ENCODE measurements at regions not wholly inside any gene's neighbourhood (a gene's known extent, or its start where the extent isn't known, plus 50 kb on each side); places are given as distances from the start of the nearest gene placed in this dataset.

DNA sequence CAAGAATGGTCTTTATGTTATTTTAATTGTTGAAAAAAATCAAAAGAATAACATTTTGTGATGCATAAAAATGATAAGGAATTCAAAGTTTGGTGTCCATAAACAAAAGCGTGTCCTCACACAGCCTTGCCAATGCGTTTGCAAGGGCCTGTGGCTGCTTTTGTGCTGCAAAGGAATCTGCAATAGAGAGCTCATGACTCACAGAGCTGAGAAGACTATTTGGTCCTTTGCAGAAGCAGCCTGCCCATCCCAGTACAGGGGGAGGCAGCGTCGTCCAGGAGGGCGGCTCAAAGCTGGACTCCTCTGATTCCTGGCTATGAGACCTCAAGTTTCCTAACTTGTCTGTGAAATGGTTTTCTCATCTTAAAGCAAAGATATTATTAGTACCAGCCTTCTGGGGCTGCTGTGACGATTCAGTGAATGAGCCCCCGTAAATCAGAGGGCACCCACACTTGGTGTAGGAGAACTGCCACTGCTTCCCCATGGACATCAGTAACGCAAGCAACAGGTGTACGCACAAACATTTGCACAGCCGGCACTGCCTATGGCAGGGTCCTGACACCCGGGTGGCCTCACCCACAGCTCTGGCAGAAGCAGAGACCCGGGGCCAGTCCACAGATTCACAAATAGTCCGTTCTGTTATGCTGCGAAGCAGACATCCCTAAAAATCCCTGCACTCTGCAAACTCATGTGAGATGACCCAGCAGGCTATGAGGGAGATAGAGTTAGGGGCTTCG is 70.6 kb upstream of the ASAP2 start:
- Histone ChIP-seq H3K27me3 (ENCODE audit: insufficient read depth, low read length) (peaks cover 6% of the 10 kb centered on the region), H3K9me3 (ENCODE audit: insufficient read depth, low read depth, low read length) (peaks cover 5% of the 10 kb centered on the region; the same call in 1 of the 2 replicates), H3K9ac (ENCODE audit: low read depth, low read length) (no peak overlapping the region), H3K4me1 (ENCODE audit: insufficient read depth, low read length) (peaks cover 8% of the 10 kb centered on the region), H3K4me3 (ENCODE audit: low read length) (no peak overlapping the region), H3K36me3 (ENCODE audit: insufficient read depth, low read length) (no peaks in the 10 kb centered on the region), H3K27ac (ENCODE audit: low read depth, low read length) (no peak overlapping the region)
- 87% methylated on average over 15 of the region's 15 CpGs for WGBS

DNA sequence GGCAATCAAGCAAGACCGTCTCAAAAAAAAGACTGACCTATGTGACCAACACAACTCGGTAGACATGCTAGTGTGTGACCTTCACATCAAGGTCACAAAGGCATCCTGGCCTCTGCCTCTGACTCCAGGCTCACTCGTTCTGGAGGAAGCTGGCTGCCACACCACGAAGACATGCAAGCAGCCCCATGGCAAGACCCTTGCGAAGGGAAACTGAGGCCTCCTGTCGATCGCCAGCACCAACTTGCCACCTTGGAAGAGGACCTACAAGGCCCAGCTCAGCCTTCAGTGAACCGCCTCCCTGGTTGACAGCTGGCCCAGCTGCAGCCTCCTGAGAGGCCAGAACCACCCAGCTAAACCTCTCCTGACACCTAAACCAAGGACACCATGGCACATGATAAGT is 79.3 kb upstream of the ASAP2 start:
- H3K9me3 ChIP-seq (ENCODE audit: insufficient read depth, low read depth, low read length): peaks cover 4% of the 10 kb centered on the region; the same call in 1 of the 2 replicates
- H3K9ac ChIP-seq (ENCODE audit: low read depth, low read length): no peak overlapping the region
- H3K36me3 ChIP-seq (ENCODE audit: insufficient read depth, low read length): no peaks in the 10 kb centered on the region
- no peaks in the 10 kb centered on the region for H3K4me1 ChIP-seq (ENCODE audit: insufficient read depth, low read length)
- 91% methylated on average over 8 of the region's 8 CpGs for WGBS
- no peak overlapping the region for H3K27ac ChIP-seq (ENCODE audit: low read depth, low read length)
- H3K27me3 ChIP-seq (ENCODE audit: insufficient read depth, low read length): no peaks in the 10 kb centered on the region
- no peak overlapping the region for H3K4me3 ChIP-seq (ENCODE audit: low read length)

DNA sequence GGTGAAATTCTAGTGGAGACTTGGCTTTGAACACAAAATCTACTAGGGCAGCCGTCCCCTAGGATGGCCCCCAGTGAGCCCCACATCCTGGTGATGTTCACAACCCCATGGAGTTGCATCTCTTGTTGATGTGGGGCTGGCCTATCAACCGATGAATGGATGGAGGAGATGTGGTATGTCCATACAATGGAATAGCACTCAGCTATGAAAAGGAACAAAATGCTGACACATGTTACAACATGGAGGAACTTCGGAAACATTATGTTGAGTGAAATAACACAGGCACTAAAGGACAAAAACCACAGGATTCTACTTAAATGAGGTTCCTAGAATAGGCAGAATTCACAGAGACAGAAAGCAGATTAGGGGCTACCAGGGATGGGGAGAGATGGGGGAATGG is 80.1 kb upstream of the ASAP2 start:
- no peaks in the 10 kb centered on the region for H3K4me1 ChIP-seq (ENCODE audit: insufficient read depth, low read length)
- no peak overlapping the region for H3K9ac ChIP-seq (ENCODE audit: low read depth, low read length)
- no peak overlapping the region for H3K4me3 ChIP-seq (ENCODE audit: low read length)
- H3K36me3 ChIP-seq (ENCODE audit: insufficient read depth, low read length): no peaks in the 10 kb centered on the region
- no peaks in the 10 kb centered on the region for H3K27me3 ChIP-seq (ENCODE audit: insufficient read depth, low read length)
- H3K27ac ChIP-seq (ENCODE audit: low read depth, low read length): no peak overlapping the region
- 93% methylated on average over 3 of the region's 3 CpGs for WGBS
- peaks cover 4% of the 10 kb centered on the region; the same call in 1 of the 2 replicates for H3K9me3 ChIP-seq (ENCODE audit: insufficient read depth, low read depth, low read length)

DNA sequence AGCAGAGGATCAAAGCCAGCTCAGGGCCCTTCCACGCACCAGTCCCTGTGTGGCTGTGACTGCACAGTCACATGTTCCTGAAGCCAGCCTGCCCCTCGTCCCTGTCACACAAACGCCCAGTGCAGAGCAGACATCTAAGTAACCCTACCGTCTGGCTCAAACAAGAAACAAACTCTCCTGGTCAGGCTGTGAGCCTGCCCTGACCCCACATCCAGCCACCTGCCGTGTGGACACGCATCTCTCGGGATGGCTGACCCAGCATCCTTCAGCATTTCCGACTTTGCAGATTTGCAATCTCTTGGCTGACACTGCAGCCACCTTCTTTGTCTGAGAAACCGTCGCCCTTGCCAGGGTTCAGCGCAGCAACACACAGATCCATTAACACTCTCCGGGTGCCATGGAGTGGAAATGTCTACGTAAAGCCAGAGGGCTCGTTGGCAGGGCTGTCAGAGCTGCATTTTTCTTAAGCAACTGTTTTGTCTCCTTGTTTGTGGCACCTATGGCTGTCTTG is 82.3 kb upstream of the ASAP2 start:
- H3K9me3 ChIP-seq (ENCODE audit: insufficient read depth, low read depth, low read length): peaks cover 4% of the 10 kb centered on the region; the same call in 1 of the 2 replicates
- no peak overlapping the region for H3K27ac ChIP-seq (ENCODE audit: low read depth, low read length)
- no peak overlapping the region for H3K4me3 ChIP-seq (ENCODE audit: low read length)
- WGBS: 85% methylated on average over 14 of the region's 14 CpGs
- H3K4me1 ChIP-seq (ENCODE audit: insufficient read depth, low read length): no peaks in the 10 kb centered on the region
- no peaks in the 10 kb centered on the region for H3K27me3 ChIP-seq (ENCODE audit: insufficient read depth, low read length)
- no peaks in the 10 kb centered on the region for H3K36me3 ChIP-seq (ENCODE audit: insufficient read depth, low read length)
- H3K9ac ChIP-seq (ENCODE audit: low read depth, low read length): no peak overlapping the region

DNA sequence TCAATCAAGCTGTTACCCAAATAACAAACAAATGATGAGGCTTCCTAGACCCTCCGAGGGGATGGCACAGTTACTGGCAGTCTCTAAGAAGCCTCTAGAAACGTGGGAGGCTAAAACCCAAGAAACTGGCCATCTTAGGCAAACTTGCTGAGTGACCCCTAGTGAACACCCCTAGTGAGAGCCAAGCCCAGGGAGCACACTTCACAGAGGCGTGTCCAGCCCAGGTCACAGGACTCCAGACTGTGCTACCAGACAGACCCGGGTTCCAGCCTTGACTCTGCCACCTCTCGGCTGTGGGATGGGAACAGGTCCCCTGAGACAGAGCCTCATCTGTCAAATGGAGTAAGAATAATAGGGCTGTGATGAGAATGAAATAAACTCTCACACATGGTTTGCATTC is 83.5 kb upstream of the ASAP2 start:
- Histone ChIP-seq H3K27me3 (ENCODE audit: insufficient read depth, low read length) (no peaks in the 10 kb centered on the region), H3K36me3 (ENCODE audit: insufficient read depth, low read length) (no peaks in the 10 kb centered on the region), H3K4me3 (ENCODE audit: low read length) (no peak overlapping the region), H3K4me1 (ENCODE audit: insufficient read depth, low read length) (no peaks in the 10 kb centered on the region), H3K9ac (ENCODE audit: low read depth, low read length) (no peak overlapping the region), H3K27ac (ENCODE audit: low read depth, low read length) (no peak overlapping the region), H3K9me3 (ENCODE audit: insufficient read depth, low read depth, low read length) (peaks cover 4% of the 10 kb centered on the region; the same call in 1 of the 2 replicates)
- WGBS: 80% methylated on average over 5 of the region's 5 CpGs

DNA sequence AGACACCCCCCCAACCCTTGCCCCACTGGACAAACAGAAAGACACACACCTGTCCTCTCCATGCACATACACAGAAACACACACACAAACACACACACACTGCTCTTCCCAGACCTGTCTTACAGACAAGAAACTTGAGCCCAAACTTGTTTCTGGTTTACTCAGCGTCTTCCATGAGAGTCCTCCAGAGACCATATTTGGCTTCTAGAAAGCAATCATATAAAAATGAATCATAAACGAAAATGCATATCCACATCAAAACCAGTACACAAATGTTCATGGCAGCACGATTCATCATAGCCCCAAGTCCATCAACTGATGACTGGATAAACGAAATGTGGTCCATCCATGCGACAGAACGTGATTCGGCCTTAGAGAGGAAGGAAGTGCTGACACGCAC is 84.2 kb upstream of the ASAP2 start:
- H3K9me3 ChIP-seq (ENCODE audit: insufficient read depth, low read depth, low read length): peaks cover 4% of the 10 kb centered on the region; the same call in 1 of the 2 replicates
- WGBS: 94% methylated on average over 8 of the region's 8 CpGs
- no peak overlapping the region for H3K4me3 ChIP-seq (ENCODE audit: low read length)
- no peaks in the 10 kb centered on the region for H3K4me1 ChIP-seq (ENCODE audit: insufficient read depth, low read length)
- no peaks in the 10 kb centered on the region for H3K36me3 ChIP-seq (ENCODE audit: insufficient read depth, low read length)
- no peak overlapping the region for H3K27ac ChIP-seq (ENCODE audit: low read depth, low read length)
- no peak overlapping the region for H3K9ac ChIP-seq (ENCODE audit: low read depth, low read length)
- no peaks in the 10 kb centered on the region for H3K27me3 ChIP-seq (ENCODE audit: insufficient read depth, low read length)

DNA sequence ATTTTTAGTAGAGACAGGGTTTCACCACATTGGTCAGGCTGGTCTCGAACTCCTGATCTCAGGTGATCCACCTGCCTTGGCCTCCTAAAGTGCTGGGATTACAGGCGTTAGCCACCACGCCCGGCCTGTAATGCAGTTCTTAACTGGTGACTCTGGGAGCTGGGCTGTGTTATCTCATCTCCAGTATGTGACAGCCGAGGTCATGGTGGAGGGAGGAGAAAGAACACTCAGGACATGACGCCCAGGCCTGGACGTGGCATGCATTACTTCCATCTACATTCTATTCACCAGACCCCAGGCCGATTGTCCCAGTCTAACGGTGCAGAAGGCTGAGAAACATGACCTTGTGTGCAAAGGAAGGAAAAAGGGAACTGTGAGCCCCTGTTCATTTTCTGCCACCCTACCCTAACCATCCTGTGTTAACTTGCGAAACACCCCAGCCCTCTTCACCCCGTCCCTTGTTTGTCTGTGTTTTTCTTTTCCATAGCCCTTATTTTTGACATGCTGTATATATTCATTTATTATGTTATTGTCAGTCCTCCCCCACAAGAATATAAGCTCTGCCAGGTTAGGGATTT is 88.1 kb upstream of the ASAP2 start:
- Histone ChIP-seq H3K4me3 (ENCODE audit: low read length) (no peak overlapping the region), H3K36me3 (ENCODE audit: insufficient read depth, low read length) (no peaks in the 10 kb centered on the region), H3K9ac (ENCODE audit: low read depth, low read length) (no peak overlapping the region), H3K4me1 (ENCODE audit: insufficient read depth, low read length) (no peaks in the 10 kb centered on the region), H3K27me3 (ENCODE audit: insufficient read depth, low read length) (no peaks in the 10 kb centered on the region), H3K9me3 (ENCODE audit: insufficient read depth, low read depth, low read length) (no peaks in the 10 kb centered on the region), H3K27ac (ENCODE audit: low read depth, low read length) (no peak overlapping the region)
- 95% methylated on average over 9 of the region's 11 CpGs for WGBS

DNA sequence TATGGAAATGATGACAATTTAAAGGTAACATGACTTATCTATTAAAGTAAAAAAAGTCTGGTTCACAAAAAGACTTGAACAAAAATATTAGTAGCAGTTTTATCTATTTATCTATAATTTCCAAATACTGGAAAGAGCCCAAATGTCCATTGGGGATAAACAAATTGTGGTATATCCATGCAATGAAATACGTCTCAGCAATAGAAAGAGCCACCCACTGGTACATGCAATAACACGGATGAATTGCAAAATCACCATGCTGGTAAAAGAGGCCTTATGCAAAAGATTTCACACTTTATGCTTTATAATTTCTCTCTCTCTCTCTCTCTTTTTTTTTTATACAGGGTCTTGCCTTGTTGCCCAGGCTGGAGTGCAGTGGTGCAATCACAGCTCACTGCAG is 91.4 kb upstream of the ASAP2 start:
- Histone ChIP-seq H3K27me3 (ENCODE audit: insufficient read depth, low read length) (no peaks in the 10 kb centered on the region), H3K4me3 (ENCODE audit: low read length) (no peak overlapping the region), H3K4me1 (ENCODE audit: insufficient read depth, low read length) (peaks cover 4% of the 10 kb centered on the region; the same call in 1 of the 2 replicates), H3K36me3 (ENCODE audit: insufficient read depth, low read length) (no peaks in the 10 kb centered on the region), H3K9ac (ENCODE audit: low read depth, low read length) (no peak overlapping the region), H3K27ac (ENCODE audit: low read depth, low read length) (no peak overlapping the region), H3K9me3 (ENCODE audit: insufficient read depth, low read depth, low read length) (no peaks in the 10 kb centered on the region)
- WGBS: 94% methylated on average over 2 of the region's 2 CpGs

DNA sequence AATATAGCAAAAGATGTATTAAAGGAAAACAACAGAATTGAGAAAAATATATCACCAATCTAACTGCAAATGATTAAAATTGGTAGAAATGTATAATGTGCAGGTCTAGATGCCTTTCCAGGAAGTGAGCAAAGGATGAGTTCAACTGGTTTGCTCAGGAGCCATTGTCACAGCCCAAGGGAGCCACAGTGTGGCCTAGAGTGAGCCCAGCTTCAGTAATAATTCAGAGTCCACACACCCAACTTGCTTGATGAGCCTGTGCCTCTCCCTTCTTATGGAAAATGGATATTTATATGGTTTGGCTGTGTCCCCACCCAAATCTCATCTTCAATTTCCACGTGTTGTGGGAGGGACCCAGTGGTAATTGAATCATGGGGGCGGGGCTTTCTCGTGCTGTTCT is 92.2 kb upstream of the ASAP2 start:
- Histone ChIP-seq H3K4me3 (ENCODE audit: low read length) (no peak overlapping the region), H3K27me3 (ENCODE audit: insufficient read depth, low read length) (no peaks in the 10 kb centered on the region), H3K4me1 (ENCODE audit: insufficient read depth, low read length) (peaks cover 4% of the 10 kb centered on the region; the same call in 1 of the 2 replicates), H3K27ac (ENCODE audit: low read depth, low read length) (no peak overlapping the region), H3K9me3 (ENCODE audit: insufficient read depth, low read depth, low read length) (no peaks in the 10 kb centered on the region), H3K9ac (ENCODE audit: low read depth, low read length) (no peak overlapping the region), H3K36me3 (ENCODE audit: insufficient read depth, low read length) (no peaks in the 10 kb centered on the region)
- WGBS: 96% methylated on average over 3 of the region's 3 CpGs

DNA sequence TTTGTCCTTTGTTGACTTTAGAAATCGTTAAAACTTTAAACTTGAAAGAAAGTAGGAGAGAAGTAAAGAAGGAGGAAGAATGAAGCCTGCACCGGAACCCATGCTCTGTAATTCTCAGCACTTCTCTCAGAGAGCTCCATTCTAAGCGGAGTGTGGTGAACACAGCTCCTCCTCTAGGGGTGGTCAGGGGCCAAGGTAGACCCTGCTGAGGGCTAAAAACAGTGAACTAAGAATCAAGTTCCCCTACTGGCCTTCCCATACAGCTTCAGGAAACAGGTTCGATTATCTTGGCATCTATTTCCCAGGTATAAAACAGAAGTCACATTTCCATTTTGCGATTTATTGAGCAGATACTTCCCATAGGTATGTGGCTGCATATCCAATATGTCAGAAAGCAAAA is 92.7 kb upstream of the ASAP2 start:
- no peak overlapping the region for H3K27ac ChIP-seq (ENCODE audit: low read depth, low read length)
- no peaks in the 10 kb centered on the region for H3K9me3 ChIP-seq (ENCODE audit: insufficient read depth, low read depth, low read length)
- H3K36me3 ChIP-seq (ENCODE audit: insufficient read depth, low read length): no peaks in the 10 kb centered on the region
- H3K27me3 ChIP-seq (ENCODE audit: insufficient read depth, low read length): no peaks in the 10 kb centered on the region
- 78% methylated on average over 5 of the region's 5 CpGs for WGBS
- no peak overlapping the region for H3K4me3 ChIP-seq (ENCODE audit: low read length)
- peaks cover 4% of the 10 kb centered on the region; the same call in 1 of the 2 replicates for H3K4me1 ChIP-seq (ENCODE audit: insufficient read depth, low read length)
- no peak overlapping the region for H3K9ac ChIP-seq (ENCODE audit: low read depth, low read length)

DNA sequence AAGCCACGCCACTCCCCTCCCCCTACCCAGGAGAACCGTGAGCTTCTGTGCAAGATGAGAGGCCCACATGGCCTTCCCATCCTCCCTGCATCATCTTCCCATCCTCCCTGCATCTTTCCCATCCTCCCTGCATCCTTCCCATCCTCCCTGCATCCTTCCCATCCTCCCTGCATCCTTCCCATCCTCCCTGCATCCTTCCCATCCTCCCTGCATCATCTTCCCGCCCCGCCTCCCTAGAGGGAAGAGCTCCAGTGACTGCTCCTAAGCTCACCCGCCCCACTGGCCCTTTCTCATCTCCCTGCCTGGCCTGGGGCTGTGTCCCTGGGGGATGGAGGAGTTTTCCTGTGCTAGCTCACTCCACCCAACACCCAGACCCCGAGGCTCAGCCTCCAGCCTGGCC is 93.3 kb upstream of the ASAP2 start:
- 87% methylated on average over 6 of the region's 6 CpGs for WGBS
- Histone ChIP-seq H3K9me3 (ENCODE audit: insufficient read depth, low read depth, low read length) (no peaks in the 10 kb centered on the region), H3K27me3 (ENCODE audit: insufficient read depth, low read length) (no peaks in the 10 kb centered on the region), H3K27ac (ENCODE audit: low read depth, low read length) (no peak overlapping the region), H3K9ac (ENCODE audit: low read depth, low read length) (no peak overlapping the region), H3K36me3 (ENCODE audit: insufficient read depth, low read length) (no peaks in the 10 kb centered on the region), H3K4me3 (ENCODE audit: low read length) (no peak overlapping the region), H3K4me1 (ENCODE audit: insufficient read depth, low read length) (peaks cover 4% of the 10 kb centered on the region; the same call in 1 of the 2 replicates)

Data from HUES64 (cell line).